ENCODE measurements at regions not wholly inside any gene's neighbourhood (a gene's known extent, or its start where the extent isn't known, plus 50 kb on each side); places are given as distances from the start of the nearest gene placed in this dataset.

DNA sequence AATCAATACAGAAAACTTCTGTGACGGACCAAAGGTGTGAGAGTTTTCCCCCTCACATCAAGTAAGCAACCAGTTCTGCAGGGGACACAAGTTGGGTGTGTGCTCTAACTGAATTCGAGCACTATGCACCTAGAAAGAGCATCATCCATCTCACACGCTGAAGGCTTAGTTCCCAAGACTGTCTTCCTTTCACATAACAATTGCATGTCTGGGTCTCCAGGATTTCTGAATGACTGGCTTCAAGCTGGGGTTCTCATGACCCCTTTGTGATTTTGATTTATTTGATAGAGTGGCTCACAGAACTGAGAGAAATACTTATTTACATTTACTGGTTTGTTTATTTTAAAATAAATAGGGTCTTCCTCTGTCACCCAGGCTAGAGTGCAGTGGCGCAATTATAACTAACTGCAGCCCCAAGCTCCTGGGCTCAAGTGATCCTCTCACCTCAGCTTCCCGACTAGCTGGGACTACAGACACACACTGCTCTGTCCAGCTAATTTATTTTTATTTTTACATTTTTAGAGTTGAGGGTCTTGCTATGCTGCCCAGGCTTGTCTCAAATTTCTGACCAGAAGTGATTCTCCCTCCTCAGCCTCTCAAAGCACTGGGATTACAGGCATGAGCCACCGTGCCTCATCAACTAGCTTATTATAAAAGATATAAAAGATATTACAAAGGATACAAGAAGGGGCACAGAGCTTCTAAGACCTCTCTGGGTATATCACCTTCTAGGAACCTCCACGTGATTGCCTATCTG, 316.7 kb upstream of the CDH12 start:
- Histone ChIP-seq H3K4me3 (ENCODE audit: low read length) (no peak overlapping the region), H3K4me1 (ENCODE audit: control insufficient read depth, low read length) (no peaks in the 10 kb centered on the region), H3K4me2 (ENCODE audit: low read length) (no peak overlapping the region), H3K9me2 (replicated peaks; ENCODE audit: control insufficient read depth, low read length) (no peaks in the 10 kb centered on the region), H3K79me2 (ENCODE audit: control insufficient read depth, low read length) (no peaks in the 10 kb centered on the region), H4K20me1 (ENCODE audit: control insufficient read depth, insufficient read depth, low read depth, low read length) (no peaks in the 10 kb centered on the region), H3K9me3 (ENCODE audit: control insufficient read depth, insufficient read depth, low read length) (no peaks in the 10 kb centered on the region), H3K36me3 (ENCODE audit: control insufficient read depth, low read length) (no peaks in the 10 kb centered on the region), H3K27me3 (ENCODE audit: control insufficient read depth, low read length) (no peaks in the 10 kb centered on the region), H3K27ac (ENCODE audit: low read depth, low read length) (no peak overlapping the region), H3F3A (ENCODE audit: control insufficient read depth, insufficient read depth) (no peaks in the 10 kb centered on the region)
- no peak for TF ChIP-seq EZH2phosphoT487 (IDR thresholded peaks at IDR 0.05; ENCODE audit: borderline replicate concordance, low read length)
- TF ChIP-seq, protein P1, sequence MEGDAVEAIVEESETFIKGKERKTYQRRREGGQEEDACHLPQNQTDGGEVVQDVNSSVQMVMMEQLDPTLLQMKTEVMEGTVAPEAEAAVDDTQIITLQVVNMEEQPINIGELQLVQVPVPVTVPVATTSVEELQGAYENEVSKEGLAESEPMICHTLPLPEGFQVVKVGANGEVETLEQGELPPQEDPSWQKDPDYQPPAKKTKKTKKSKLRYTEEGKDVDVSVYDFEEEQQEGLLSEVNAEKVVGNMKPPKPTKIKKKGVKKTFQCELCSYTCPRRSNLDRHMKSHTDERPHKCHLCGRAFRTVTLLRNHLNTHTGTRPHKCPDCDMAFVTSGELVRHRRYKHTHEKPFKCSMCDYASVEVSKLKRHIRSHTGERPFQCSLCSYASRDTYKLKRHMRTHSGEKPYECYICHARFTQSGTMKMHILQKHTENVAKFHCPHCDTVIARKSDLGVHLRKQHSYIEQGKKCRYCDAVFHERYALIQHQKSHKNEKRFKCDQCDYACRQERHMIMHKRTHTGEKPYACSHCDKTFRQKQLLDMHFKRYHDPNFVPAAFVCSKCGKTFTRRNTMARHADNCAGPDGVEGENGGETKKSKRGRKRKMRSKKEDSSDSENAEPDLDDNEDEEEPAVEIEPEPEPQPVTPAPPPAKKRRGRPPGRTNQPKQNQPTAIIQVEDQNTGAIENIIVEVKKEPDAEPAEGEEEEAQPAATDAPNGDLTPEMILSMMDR (IDR thresholded peaks at IDR 0.05; ENCODE audit: low read depth, low read length, poor library complexity, severe bottlenecking): no peak

DNA sequence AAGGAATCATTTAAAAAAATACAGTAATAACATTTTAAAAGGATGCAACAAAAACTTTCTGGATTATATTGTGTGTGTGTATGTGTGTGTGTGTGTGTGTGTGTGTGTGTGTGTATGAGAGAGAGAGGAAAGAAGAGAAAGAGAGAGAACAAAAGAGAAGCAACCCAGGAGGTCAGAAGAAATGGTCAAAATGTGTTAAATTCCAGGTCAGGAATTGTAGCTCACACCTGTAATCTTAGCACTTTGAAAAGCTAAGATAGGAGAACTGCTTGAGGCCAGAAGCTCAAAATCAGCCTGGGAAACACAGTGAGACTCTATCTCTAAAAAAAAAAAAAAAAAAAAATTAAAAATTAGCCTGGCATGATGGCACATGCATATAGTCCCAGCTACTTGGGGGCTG, 311.8 kb upstream of the CDH12 start:
- no peak overlapping the region for H3K27ac ChIP-seq (ENCODE audit: low read depth, low read length)
- no peaks in the 10 kb centered on the region for H3K4me1 ChIP-seq (ENCODE audit: control insufficient read depth, low read length)
- H3K27me3 ChIP-seq (ENCODE audit: control insufficient read depth, low read length): no peaks in the 10 kb centered on the region
- no peak overlapping the region for H3K4me2 ChIP-seq (ENCODE audit: low read length)
- H3K9me3 ChIP-seq (ENCODE audit: control insufficient read depth, insufficient read depth, low read length): no peaks in the 10 kb centered on the region
- no peaks in the 10 kb centered on the region for H3F3A ChIP-seq (ENCODE audit: control insufficient read depth, insufficient read depth)
- no peak overlapping the region for H3K4me3 ChIP-seq (ENCODE audit: low read length)
- H4K20me1 ChIP-seq (ENCODE audit: control insufficient read depth, insufficient read depth, low read depth, low read length): no peaks in the 10 kb centered on the region
- no peaks in the 10 kb centered on the region for H3K36me3 ChIP-seq (ENCODE audit: control insufficient read depth, low read length)
- H3K79me2 ChIP-seq (ENCODE audit: control insufficient read depth, low read length): no peaks in the 10 kb centered on the region
- TF ChIP-seq, protein P1 (IDR thresholded peaks at IDR 0.05; ENCODE audit: low read depth, low read length, poor library complexity, severe bottlenecking): no peak
- no peak for TF ChIP-seq EZH2phosphoT487 (IDR thresholded peaks at IDR 0.05; ENCODE audit: borderline replicate concordance, low read length)
- H3K9me2 ChIP-seq (replicated peaks; ENCODE audit: control insufficient read depth, low read length): no peaks in the 10 kb centered on the region

DNA sequence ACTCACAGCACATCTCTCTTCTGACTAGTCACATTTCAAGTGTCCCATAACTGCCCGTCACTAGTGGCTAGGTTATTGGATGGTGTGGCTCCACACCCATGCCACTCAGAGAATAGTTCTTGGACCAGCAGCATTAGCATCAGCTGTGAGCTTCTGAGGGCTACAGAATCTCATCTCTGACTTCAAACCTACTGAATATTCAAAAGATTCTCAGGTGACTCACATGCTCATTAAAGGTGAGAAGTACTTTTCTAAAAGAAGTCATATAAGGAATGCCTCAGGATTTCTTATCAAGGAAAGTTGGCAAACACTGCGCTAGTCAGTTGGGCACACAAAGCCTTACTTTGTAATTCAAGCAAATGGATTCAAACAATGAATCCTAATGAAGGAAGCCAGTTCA, 305.0 kb upstream of the CDH12 start:
- no peaks in the 10 kb centered on the region for H3F3A ChIP-seq (ENCODE audit: control insufficient read depth, insufficient read depth)
- H3K4me2 ChIP-seq (ENCODE audit: low read length): no peak overlapping the region
- no peaks in the 10 kb centered on the region for H3K9me3 ChIP-seq (ENCODE audit: control insufficient read depth, insufficient read depth, low read length)
- no peak overlapping the region for H3K27ac ChIP-seq (ENCODE audit: low read depth, low read length)
- H3K27me3 ChIP-seq (ENCODE audit: control insufficient read depth, low read length): no peaks in the 10 kb centered on the region
- H3K4me1 ChIP-seq (ENCODE audit: control insufficient read depth, low read length): no peaks in the 10 kb centered on the region
- no peaks in the 10 kb centered on the region for H3K79me2 ChIP-seq (ENCODE audit: control insufficient read depth, low read length)
- no peaks in the 10 kb centered on the region for H3K36me3 ChIP-seq (ENCODE audit: control insufficient read depth, low read length)
- TF ChIP-seq, protein P1 (IDR thresholded peaks at IDR 0.05; ENCODE audit: low read depth, low read length, poor library complexity, severe bottlenecking): no peak
- TF ChIP-seq EZH2phosphoT487 (IDR thresholded peaks at IDR 0.05; ENCODE audit: borderline replicate concordance, low read length): no peak
- no peaks in the 10 kb centered on the region for H3K9me2 ChIP-seq (replicated peaks; ENCODE audit: control insufficient read depth, low read length)
- no peak overlapping the region for H3K4me3 ChIP-seq (ENCODE audit: low read length)
- no peaks in the 10 kb centered on the region for H4K20me1 ChIP-seq (ENCODE audit: control insufficient read depth, insufficient read depth, low read depth, low read length)

Measured in DOHH2 (cell line).